Lower lobe of right lung (tissue), 2 donors: ENCODE measurements at regions not wholly inside any gene's neighbourhood (a gene's known extent, or its start where the extent isn't known, plus 50 kb on each side); places are given as distances from the start of the nearest gene placed in this dataset.

Experiments
- ATAC-seq, 2 donors: fragments of 200-7000 bp; cut with Tn5 transposase; one replicate each; pipeline ENCODE4 v1.9.1; 2020 to 2022; ENCODE audit warnings: mild to moderate bottlenecking in 2 of 2, moderate library complexity in 2 of 2
- DNase-seq: peaks from one replicate; pipeline ENCODE4 v3.0.0-alpha.2; 2020
- H3K27ac ChIP-seq: fragments of 200-600 bp; one replicate; pipeline ENCODE4 v1.8.0; 2022
- H3K27me3 ChIP-seq: fragments of 200-600 bp; one replicate; pipeline ENCODE4 v1.8.0; 2022; ENCODE audit warnings: low read depth
- H3K36me3 ChIP-seq: fragments of 200-600 bp; one replicate; pipeline ENCODE4 v1.8.0; 2022; ENCODE audit warnings: mild to moderate bottlenecking
- H3K4me1 ChIP-seq: fragments of 200-600 bp; one replicate; pipeline ENCODE4 v1.8.0; 2022
- H3K4me3 ChIP-seq: fragments of 200-600 bp; one replicate; pipeline ENCODE4 v1.8.0; 2022; ENCODE audit warnings: mild to moderate bottlenecking
- H3K9me3 ChIP-seq: fragments of 200-600 bp; one replicate; pipeline ENCODE4 v1.8.0; 2022
- intact Hi-C: fragments of 100-400 bp; cut with DNase I; formaldehyde crosslinking; loops from one replicate; pipeline ENCODE4 v1.11.0; 2022
- TF ChIP-seq, protein P1 (sequence below): fragments of 200-600 bp; IDR thresholded peaks from one replicate; pipeline ENCODE4 v1.8.0; 2022; ENCODE audit warnings: antibody characterized with exemption, mild to moderate bottlenecking
- donor health status: DM: no; HTN: yes; CAD: no; lungs with severe emphysema.

- intact Hi-C loops = no loop called here
- Histone ChIP-seq H3K9me3 (no peaks in the 10 kb centered on the region), H3K4me1 (no peaks in the 10 kb centered on the region)
These were observed 380.6 kb upstream of the B3GAT1 start for GRCh38 chr11:134792677-134793076.

DNA sequence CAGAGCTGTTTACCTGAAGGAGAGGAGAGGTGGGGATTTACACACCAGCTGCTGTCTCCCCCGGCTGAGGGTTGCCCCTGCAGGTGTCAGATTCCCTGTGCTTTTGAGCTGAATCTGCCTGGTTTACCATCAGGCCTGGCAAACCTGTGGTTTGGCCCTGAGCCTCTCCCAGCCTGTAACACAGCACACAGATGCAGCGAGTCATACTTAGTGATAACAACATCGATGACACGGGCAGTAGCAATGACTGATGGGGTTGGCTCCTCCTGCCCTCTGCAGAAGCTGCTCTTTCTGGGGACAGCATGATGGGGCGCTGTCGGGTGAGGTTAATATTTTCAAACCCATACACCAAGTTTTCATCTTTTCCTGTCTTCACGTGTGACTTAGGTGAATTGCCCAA is 380.0 kb upstream of the B3GAT1 start:
- Histone ChIP-seq H3K4me3 (no peak overlapping the region), H3K27ac (no peak overlapping the region), H3K36me3 (no peaks in the 10 kb centered on the region), H3K9me3 (no peaks in the 10 kb centered on the region), H3K4me1 (no peaks in the 10 kb centered on the region), H3K27me3 (no peaks in the 10 kb centered on the region)
- intact Hi-C loops = no loop called here
- no peak for DNase-seq
- ATAC-seq = no peak
- TF ChIP-seq, protein P1, sequence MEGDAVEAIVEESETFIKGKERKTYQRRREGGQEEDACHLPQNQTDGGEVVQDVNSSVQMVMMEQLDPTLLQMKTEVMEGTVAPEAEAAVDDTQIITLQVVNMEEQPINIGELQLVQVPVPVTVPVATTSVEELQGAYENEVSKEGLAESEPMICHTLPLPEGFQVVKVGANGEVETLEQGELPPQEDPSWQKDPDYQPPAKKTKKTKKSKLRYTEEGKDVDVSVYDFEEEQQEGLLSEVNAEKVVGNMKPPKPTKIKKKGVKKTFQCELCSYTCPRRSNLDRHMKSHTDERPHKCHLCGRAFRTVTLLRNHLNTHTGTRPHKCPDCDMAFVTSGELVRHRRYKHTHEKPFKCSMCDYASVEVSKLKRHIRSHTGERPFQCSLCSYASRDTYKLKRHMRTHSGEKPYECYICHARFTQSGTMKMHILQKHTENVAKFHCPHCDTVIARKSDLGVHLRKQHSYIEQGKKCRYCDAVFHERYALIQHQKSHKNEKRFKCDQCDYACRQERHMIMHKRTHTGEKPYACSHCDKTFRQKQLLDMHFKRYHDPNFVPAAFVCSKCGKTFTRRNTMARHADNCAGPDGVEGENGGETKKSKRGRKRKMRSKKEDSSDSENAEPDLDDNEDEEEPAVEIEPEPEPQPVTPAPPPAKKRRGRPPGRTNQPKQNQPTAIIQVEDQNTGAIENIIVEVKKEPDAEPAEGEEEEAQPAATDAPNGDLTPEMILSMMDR = no peak

More at GRCh38 chr11:134792677-134793076, 380.6 kb upstream of the B3GAT1 start:
- Histone ChIP-seq H3K4me3 (no peak overlapping the region), H3K27ac (no peak overlapping the region), H3K27me3 (peaks cover 2% of the 10 kb centered on the region), H3K36me3 (no peaks in the 10 kb centered on the region)
- TF ChIP-seq, protein P1 = no peak
- ATAC-seq (no peak), DNase-seq (no peak)

- Histone ChIP-seq H3K27ac (no peak overlapping the region), H3K27me3 (no peaks in the 10 kb centered on the region), H3K9me3 (no peaks in the 10 kb centered on the region), H3K4me3 (no peak overlapping the region), H3K4me1 (no peaks in the 10 kb centered on the region), H3K36me3 (no peaks in the 10 kb centered on the region)
- DNase-seq (no peak), ATAC-seq (no peak)
- TF ChIP-seq, protein P1 = no peak
- intact Hi-C loops = no loop called here
These were observed 379.1 kb upstream of the B3GAT1 start for GRCh38 chr11:134791102-134791501.

DNA sequence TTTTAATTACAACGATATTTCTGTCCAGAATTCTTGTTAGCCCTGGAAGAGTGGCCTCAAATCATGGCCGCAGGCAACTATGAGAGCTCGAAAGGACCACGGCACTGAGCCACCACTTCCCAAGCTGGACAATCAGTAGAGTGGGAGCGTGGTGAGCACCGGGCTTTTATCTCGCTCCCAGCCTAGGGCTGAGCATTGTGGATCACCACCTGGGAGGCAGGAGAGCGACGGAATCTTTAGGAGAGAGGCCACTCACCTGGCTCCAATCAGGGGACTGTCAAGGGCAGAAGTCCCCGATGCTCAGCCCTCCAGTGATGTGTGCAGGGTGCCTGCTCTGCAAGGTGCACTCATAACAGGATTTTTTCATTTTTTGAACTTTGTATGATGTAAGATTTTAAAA is 377.1 kb upstream of the B3GAT1 start:
- Histone ChIP-seq H3K27ac (no peak overlapping the region), H3K9me3 (no peaks in the 10 kb centered on the region), H3K4me1 (no peaks in the 10 kb centered on the region), H3K36me3 (no peaks in the 10 kb centered on the region), H3K4me3 (no peak overlapping the region), H3K27me3 (peaks cover 3% of the 10 kb centered on the region)
- TF ChIP-seq, protein P1 = no peak
- no peak for ATAC-seq
- intact Hi-C loops = no loop called here
- no peak for DNase-seq

- intact Hi-C loops = no loop called here
These were observed 374.6 kb upstream of the B3GAT1 start for GRCh38 chr11:134786636-134787035.

More at GRCh38 chr11:134786636-134787035, 374.6 kb upstream of the B3GAT1 start:
- no peak overlapping the region for H3K27ac ChIP-seq
- TF ChIP-seq, protein P1 = no peak
- H3K4me3 ChIP-seq = no peak overlapping the region
- DNase-seq (no peak), ATAC-seq (no peak)
- H3K36me3 ChIP-seq = no peaks in the 10 kb centered on the region
- H3K9me3 ChIP-seq = no peaks in the 10 kb centered on the region
- H3K4me1 ChIP-seq = no peaks in the 10 kb centered on the region
- peaks cover 3% of the 10 kb centered on the region for H3K27me3 ChIP-seq
